ENCODE measurements at regions not wholly inside any gene's neighbourhood (a gene's known extent, or its start where the extent isn't known, plus 50 kb on each side); places are given as distances from the start of the nearest gene placed in this dataset.

GRCh38 chr1:116261227-116261626 is 111.8 kb upstream of the ATP1A1 start:
- TF ChIP-seq CTCF (IDR thresholded peaks at IDR 0.05; ENCODE audit: control extremely low read depth, extremely low read depth): no peak
- no peak overlapping the region for H3K27ac ChIP-seq (ENCODE audit: low read depth in 1 of 2, low read length in 1 of 2)
- no peak overlapping the region for H3K4me3 ChIP-seq
- H3K9me3 ChIP-seq (ENCODE audit: control insufficient read depth in 4 of 4, insufficient read depth in 3 of 4, low read length in 3 of 4): no peaks in the 10 kb centered on the region
- H3K36me3 ChIP-seq (ENCODE audit: control insufficient read depth in 4 of 4, insufficient read depth in 4 of 4, low read length in 4 of 4): no peaks in the 10 kb centered on the region
- H3K9ac ChIP-seq (ENCODE audit: insufficient read depth in 1 of 2, low read length in 2 of 2): no peak overlapping the region
- DNase-seq (no peak), ATAC-seq (ENCODE audit: insufficient read depth, low FRiP score) (no peak)
- H3K27me3 ChIP-seq (ENCODE audit: control insufficient read depth in 3 of 3, insufficient read depth in 3 of 3, low read length in 2 of 3): no peaks in the 10 kb centered on the region
- WGBS, 2 donors: 79 to 91% methylated on average over 7 of the region's 7 CpGs
- no peaks in the 10 kb centered on the region for H3K4me1 ChIP-seq (ENCODE audit: control insufficient read depth in 5 of 5, insufficient read depth in 5 of 5, low read length in 5 of 5)

GRCh38 chr1:116262207-116262994 is 110.6 kb upstream of the ATP1A1 start:
- no peak for TF ChIP-seq CTCF (IDR thresholded peaks at IDR 0.05; ENCODE audit: control extremely low read depth, extremely low read depth)
- DNase-seq (no peak), ATAC-seq (ENCODE audit: insufficient read depth, low FRiP score) (no peak)
- Histone ChIP-seq H3K4me1 (ENCODE audit: control insufficient read depth in 5 of 5, insufficient read depth in 5 of 5, low read length in 5 of 5) (no peaks in the 10 kb centered on the region), H3K4me3 (no peak overlapping the region), H3K36me3 (ENCODE audit: control insufficient read depth in 4 of 4, insufficient read depth in 4 of 4, low read length in 4 of 4) (no peaks in the 10 kb centered on the region), H3K27me3 (ENCODE audit: control insufficient read depth in 3 of 3, insufficient read depth in 3 of 3, low read length in 2 of 3) (no peaks in the 10 kb centered on the region), H3K9me3 (ENCODE audit: control insufficient read depth in 4 of 4, insufficient read depth in 3 of 4, low read length in 3 of 4) (no peaks in the 10 kb centered on the region), H3K9ac (ENCODE audit: insufficient read depth in 1 of 2, low read length in 2 of 2) (no peak overlapping the region), H3K27ac (ENCODE audit: low read depth in 1 of 2, low read length in 1 of 2) (no peak overlapping the region)
- 70 to 76% methylated on average over 8 of the region's 8 CpGs for WGBS, 2 donors

GRCh38 chr1:116262995-116263385 is 110.1 kb upstream of the ATP1A1 start:
- Histone ChIP-seq H3K4me1 (ENCODE audit: control insufficient read depth in 5 of 5, insufficient read depth in 5 of 5, low read length in 5 of 5) (peaks cover 0 to under 1% (median 0%) of the 10 kb centered on the region in 5 donors), H3K9me3 (ENCODE audit: control insufficient read depth in 4 of 4, insufficient read depth in 3 of 4, low read length in 3 of 4) (no peaks in the 10 kb centered on the region), H3K27ac (ENCODE audit: low read depth in 1 of 2, low read length in 1 of 2) (no peak overlapping the region), H3K27me3 (ENCODE audit: control insufficient read depth in 3 of 3, insufficient read depth in 3 of 3, low read length in 2 of 3) (no peaks in the 10 kb centered on the region), H3K9ac (ENCODE audit: insufficient read depth in 1 of 2, low read length in 2 of 2) (no peak overlapping the region), H3K36me3 (ENCODE audit: control insufficient read depth in 4 of 4, insufficient read depth in 4 of 4, low read length in 4 of 4) (no peaks in the 10 kb centered on the region), H3K4me3 (no peak overlapping the region)
- DNase-seq: no peak
- ATAC-seq (ENCODE audit: insufficient read depth, low FRiP score): no peak
- 88 to 95% methylated on average over 1 of the region's 1 CpG for WGBS, 2 donors
- no peak for TF ChIP-seq CTCF (IDR thresholded peaks at IDR 0.05; ENCODE audit: control extremely low read depth, extremely low read depth)

Measured in lung (tissue), 11 donors.